ENCODE measurements at regions not wholly inside any gene's neighbourhood (a gene's known extent, or its start where the extent isn't known, plus 50 kb on each side); places are given as distances from the start of the nearest gene placed in this dataset.

GRCh38 chr3:187871204-187871591 is 125.9 kb upstream of the BCL6 start:
- TF ChIP-seq CTCF (IDR thresholded peaks at IDR 0.05) (no peak), EZH2 (IDR thresholded peaks at IDR 0.05; ENCODE audit: borderline replicate concordance, insufficient read depth, low read depth, low read length, poor library complexity, severe bottlenecking) (no peak)

All from B cell (primary cell).